CD8-positive, alpha-beta memory T cell (primary cell): ENCODE measurements at regions not wholly inside any gene's neighbourhood (a gene's known extent, or its start where the extent isn't known, plus 50 kb on each side); places are given as distances from the start of the nearest gene placed in this dataset.
"Not testable (repeated sequence)": the region's sequence is repeated elsewhere in the genome, so short reads cannot be mapped to it uniquely, and the experiment has no call there.

Source experiments
- CTCF ChIA-PET: fragments of 350-600 bp; sonication (Branson Sonifier 250); formaldehyde crosslinking; loops from one replicate; lab custom pipeline; 2021; ENCODE audit warnings: antibody characterized with exemption; lab: Charles Lee
- POLR2A ChIA-PET: fragments of 350-600 bp; sonication (Branson Sonifier 250); formaldehyde crosslinking; loops from one replicate; lab custom pipeline; 2021; ENCODE audit warnings: antibody characterized with exemption; lab: Charles Lee
- DNase-seq, 5 donors: peaks; one replicate each; pipeline versions ENCODE4 v3.0.0 to v3.0.0-alpha.2; 2020 to 2022; ENCODE audit warnings: mixed read lengths in 1 of 5
- H3K27ac ChIP-seq: one replicate; pipeline ENCODE4 v1.7.0; 2013; ENCODE audit warnings: low read depth, mild to moderate bottlenecking, low read length, moderate library complexity
- H3K27me3 ChIP-seq: 2 replicates; pipeline ENCODE4 v1.7.0; 2013; ENCODE audit warnings: low read length, mild to moderate bottlenecking; ENCODE audit not compliant: insufficient read depth, poor library complexity, severe bottlenecking
- H3K36me3 ChIP-seq: 2 replicates; pipeline ENCODE4 v1.7.0; 2013; ENCODE audit warnings: mild to moderate bottlenecking, low read length, moderate library complexity; ENCODE audit not compliant: insufficient read depth
- H3K4me1 ChIP-seq: 2 replicates; pipeline ENCODE4 v1.7.0; 2013; ENCODE audit warnings: mild to moderate bottlenecking, low read length, moderate library complexity; ENCODE audit not compliant: insufficient read depth
- H3K4me3 ChIP-seq: 2 replicates; pipeline ENCODE4 v1.7.0; 2013; ENCODE audit warnings: mild to moderate bottlenecking, low read length
- H3K9me3 ChIP-seq: 2 replicates; pipeline ENCODE4 v1.7.0; 2013; ENCODE audit warnings: mild to moderate bottlenecking, low read length
- H3K27ac Mint-ChIP-seq, 8 donors: one replicate each; pipeline ENCODE4 v1.8.0; 2020 to 2021; ENCODE audit warnings: mixed read lengths in 8 of 8, mild to moderate bottlenecking in 6 of 8, inconsistent platforms in 3 of 8, moderate library complexity in 3 of 8
- H3K27me3 Mint-ChIP-seq, 2 donors: one replicate each; pipeline ENCODE4 v1.8.0; 2020 to 2021; ENCODE audit warnings: mixed read lengths in 2 of 2, mild to moderate bottlenecking in 1 of 2, moderate library complexity in 1 of 2
- H3K36me3 Mint-ChIP-seq, 3 donors: one replicate each; pipeline ENCODE4 v1.8.0; 2020 to 2021; ENCODE audit warnings: mixed read lengths in 3 of 3, inconsistent platforms in 1 of 3, mild to moderate bottlenecking in 1 of 3
- H3K4me1 Mint-ChIP-seq, 3 donors: one replicate each; pipeline ENCODE4 v1.8.0; 2020 to 2021; ENCODE audit warnings: mixed read lengths in 3 of 3, inconsistent platforms in 1 of 3, mild to moderate bottlenecking in 1 of 3
- H3K4me3 Mint-ChIP-seq, 7 donors: one replicate each; pipeline ENCODE4 v1.8.0; 2020 to 2021; ENCODE audit warnings: mixed read lengths in 7 of 7, mild to moderate bottlenecking in 6 of 7, moderate library complexity in 4 of 7, inconsistent platforms in 2 of 7
- H3K9me3 Mint-ChIP-seq, 5 donors: one replicate each; pipeline ENCODE4 v1.8.0; 2020 to 2022; ENCODE audit warnings: mixed read lengths in 5 of 5, mild to moderate bottlenecking in 3 of 5, moderate library complexity in 2 of 5, inconsistent platforms in 1 of 5

GRCh38 chrY:21039811-21040210, 283.9 kb downstream of the RPS4Y2 start:
- H3K27me3 Mint-ChIP-seq: no peaks in the 10 kb centered on the region
- Histone ChIP-seq H3K36me3 (no peaks in the 10 kb centered on the region), H3K27me3 (no peaks in the 10 kb centered on the region), H3K4me3 (no peak overlapping the region), H3K4me1 (no peaks in the 10 kb centered on the region), H3K9me3 (no peaks in the 10 kb centered on the region), H3K27ac (no peak overlapping the region)
- no peak overlapping the region for H3K27ac Mint-ChIP-seq
- no peaks in the 10 kb centered on the region for H3K36me3 Mint-ChIP-seq
- no peaks in the 10 kb centered on the region for H3K9me3 Mint-ChIP-seq
- ChIA-PET POLR2A (no interaction called here), CTCF (no interaction called here)
- H3K4me1 Mint-ChIP-seq: peaks cover 0 to under 1% (median 0%) of the 10 kb centered on the region in 3 donors
- H3K4me3 Mint-ChIP-seq: no peak overlapping the region
- no peak for DNase-seq

- H3K4me3 ChIP-seq, H3K27ac Mint-ChIP-seq, H3K4me1 ChIP-seq, H3K27ac ChIP-seq, H3K27me3 ChIP-seq, H3K9me3 Mint-ChIP-seq, POLR2A ChIA-PET, H3K4me3 Mint-ChIP-seq, DNase-seq, H3K9me3 ChIP-seq, H3K4me1 Mint-ChIP-seq, H3K36me3 Mint-ChIP-seq, CTCF ChIA-PET, H3K27me3 Mint-ChIP-seq, H3K36me3 ChIP-seq: not testable (repeated sequence)
Observed at GRCh38 chrY:21040711-21041110, 284.8 kb downstream of the RPS4Y2 start.

GRCh38 chrY:21073079-21073478, 317.2 kb downstream of the RPS4Y2 start:
- Mint-ChIP-seq H3K4me1 (no peaks in the 10 kb centered on the region), H3K9me3 (no peaks in the 10 kb centered on the region), H3K27ac (no peak overlapping the region), H3K36me3 (no peaks in the 10 kb centered on the region), H3K4me3 (no peak overlapping the region), H3K27me3 (no peaks in the 10 kb centered on the region)
- no peaks in the 10 kb centered on the region for H3K9me3 ChIP-seq
- ChIA-PET CTCF (no interaction called here), POLR2A (no interaction called here)
- no peak overlapping the region for H3K4me3 ChIP-seq
- H3K36me3 ChIP-seq: no peaks in the 10 kb centered on the region
- H3K27ac ChIP-seq: no peak overlapping the region
- no peaks in the 10 kb centered on the region for H3K4me1 ChIP-seq
- no peak for DNase-seq
- H3K27me3 ChIP-seq: no peaks in the 10 kb centered on the region

DNA sequence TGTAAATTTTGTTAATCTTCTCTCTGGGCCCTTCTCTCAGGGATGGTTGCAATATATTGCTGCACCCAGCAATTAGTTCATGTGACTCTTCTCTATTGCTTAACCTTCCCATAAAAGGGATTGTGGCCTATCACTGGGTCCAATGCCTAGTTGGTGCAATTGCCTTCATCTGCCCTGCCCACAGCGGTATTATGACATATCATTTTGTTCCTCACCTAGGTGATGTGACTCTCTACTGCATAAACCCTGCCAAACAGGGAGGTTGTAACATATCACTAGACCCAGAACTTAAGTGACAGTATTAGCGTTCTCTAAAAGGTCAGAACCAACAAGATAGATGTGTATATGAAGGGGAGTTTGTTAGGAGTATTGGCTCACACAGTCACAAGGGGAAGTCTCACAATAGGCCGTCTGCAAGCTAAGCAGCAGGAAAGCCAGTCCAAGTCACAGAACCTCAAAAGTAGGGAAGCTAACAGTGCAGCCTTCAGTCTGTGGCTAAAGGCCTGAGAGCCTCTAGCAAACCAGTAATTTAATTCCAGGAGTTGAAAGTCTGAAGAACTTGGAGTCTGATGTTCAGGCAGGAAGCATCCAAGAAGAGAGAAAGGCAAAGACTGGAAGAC, 317.8 kb downstream of the RPS4Y2 start:
- DNase-seq: no peak
- ChIA-PET CTCF (no interaction called here), POLR2A (no interaction called here)
- Mint-ChIP-seq H3K4me3 (no peak overlapping the region), H3K36me3 (no peaks in the 10 kb centered on the region), H3K27me3 (no peaks in the 10 kb centered on the region), H3K9me3 (no peaks in the 10 kb centered on the region), H3K4me1 (no peaks in the 10 kb centered on the region), H3K27ac (no peak overlapping the region)
- no peaks in the 10 kb centered on the region for H3K27me3 ChIP-seq
- no peaks in the 10 kb centered on the region for H3K9me3 ChIP-seq
- H3K27ac ChIP-seq: no peak overlapping the region
- no peaks in the 10 kb centered on the region for H3K4me1 ChIP-seq
- no peak overlapping the region for H3K4me3 ChIP-seq
- no peaks in the 10 kb centered on the region for H3K36me3 ChIP-seq

DNA sequence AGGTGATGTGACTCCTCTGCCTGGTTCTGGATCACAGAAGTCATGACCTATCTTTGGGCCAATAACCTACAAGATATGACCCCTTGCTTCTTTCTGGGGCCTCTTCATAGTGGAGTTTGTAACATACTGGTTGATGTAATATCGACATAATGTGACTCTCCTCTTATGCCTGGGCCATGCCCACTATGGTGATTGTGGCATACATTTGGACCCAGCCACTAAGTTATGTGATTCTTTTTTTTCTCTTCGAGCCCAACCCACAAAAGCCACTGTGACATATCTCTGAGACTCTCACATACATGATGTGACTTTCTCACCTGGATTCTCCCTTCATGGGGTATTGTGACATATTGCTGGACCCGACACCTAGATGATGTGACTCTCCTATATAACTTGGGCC, 319.8 kb downstream of the RPS4Y2 start:
- H3K4me3 ChIP-seq: no peak overlapping the region
- ChIA-PET CTCF (no interaction called here), POLR2A (no interaction called here)
- Mint-ChIP-seq H3K27ac (no peak overlapping the region), H3K9me3 (no peaks in the 10 kb centered on the region), H3K4me3 (no peak overlapping the region), H3K4me1 (no peaks in the 10 kb centered on the region), H3K36me3 (no peaks in the 10 kb centered on the region), H3K27me3 (no peaks in the 10 kb centered on the region)
- H3K27me3 ChIP-seq: no peaks in the 10 kb centered on the region
- H3K27ac ChIP-seq: no peak overlapping the region
- no peaks in the 10 kb centered on the region for H3K9me3 ChIP-seq
- H3K4me1 ChIP-seq: no peaks in the 10 kb centered on the region
- no peaks in the 10 kb centered on the region for H3K36me3 ChIP-seq
- no peak for DNase-seq

- Mint-ChIP-seq H3K27me3 (no peaks in the 10 kb centered on the region), H3K36me3 (no peaks in the 10 kb centered on the region), H3K27ac (no peak overlapping the region), H3K4me3 (no peak overlapping the region), H3K4me1 (no peaks in the 10 kb centered on the region), H3K9me3 (no peaks in the 10 kb centered on the region)
- DNase-seq: no peak
- no peaks in the 10 kb centered on the region for H3K27me3 ChIP-seq
- ChIA-PET POLR2A (interaction anchor here (0.6 kb wide), 1 partner anchor 138 kb away, joined by 6 read pairs; no protein-coding TSS in a partner anchor), CTCF (no interaction called here)
- no peaks in the 10 kb centered on the region for H3K4me1 ChIP-seq
- no peak overlapping the region for H3K27ac ChIP-seq
- no peaks in the 10 kb centered on the region for H3K36me3 ChIP-seq
- H3K9me3 ChIP-seq: no peaks in the 10 kb centered on the region
- H3K4me3 ChIP-seq: no peak overlapping the region
Observed at GRCh38 chrY:21079670-21080069, 323.8 kb downstream of the RPS4Y2 start.

DNA sequence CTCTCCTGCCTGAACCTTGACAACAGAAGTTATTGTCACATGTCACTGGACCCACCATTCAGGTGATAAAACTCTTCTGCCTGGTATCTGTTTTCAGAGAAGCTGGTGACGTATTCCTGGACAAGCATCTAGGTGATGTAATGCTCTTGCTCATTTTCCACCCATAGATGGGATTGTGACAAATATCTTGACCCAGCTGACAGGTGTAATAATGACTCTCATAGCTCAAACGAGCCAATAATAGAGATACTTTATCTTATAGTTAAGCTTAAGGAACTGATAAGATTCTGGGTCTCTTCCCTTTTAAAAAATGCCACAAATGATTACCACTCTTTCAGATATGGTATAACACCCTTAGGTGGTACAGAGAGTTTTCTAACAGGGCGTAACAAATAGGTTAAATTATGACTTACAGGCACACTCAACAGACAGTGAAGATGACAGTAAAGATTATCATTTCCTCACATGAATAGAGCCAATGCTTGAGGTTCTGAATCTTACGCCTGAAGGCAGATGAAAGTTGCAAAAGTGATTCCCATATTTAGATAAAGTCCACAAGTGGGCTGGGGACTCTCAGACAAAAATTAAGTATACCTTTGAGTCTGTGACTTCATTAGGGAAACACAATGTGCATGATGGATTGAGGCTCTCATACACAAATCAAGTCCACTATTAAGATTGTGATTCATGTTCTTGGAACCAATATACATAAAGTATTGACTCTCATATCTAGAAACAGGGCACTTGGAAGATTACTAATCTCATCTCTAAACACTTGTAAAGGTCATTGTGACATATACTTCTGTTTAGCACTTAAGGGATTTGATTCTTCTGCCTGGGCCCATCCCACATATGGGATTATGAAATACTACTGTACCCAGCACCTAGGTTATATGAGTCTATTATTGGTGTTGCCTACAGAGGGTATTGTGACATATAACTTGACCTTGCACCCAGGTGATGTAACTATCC, 326.0 kb downstream of the RPS4Y2 start:
- Mint-ChIP-seq H3K27me3 (no peaks in the 10 kb centered on the region), H3K4me3 (no peak overlapping the region), H3K27ac (no peak overlapping the region), H3K9me3 (peaks cover 0 to under 1% (median 0%) of the 10 kb centered on the region in 5 donors), H3K36me3 (no peaks in the 10 kb centered on the region), H3K4me1 (no peaks in the 10 kb centered on the region)
- no peaks in the 10 kb centered on the region for H3K36me3 ChIP-seq
- no peak overlapping the region for H3K4me3 ChIP-seq
- H3K9me3 ChIP-seq: no peaks in the 10 kb centered on the region
- POLR2A ChIA-PET: no interaction called here
- CTCF ChIA-PET: no interaction called here
- H3K27me3 ChIP-seq: no peaks in the 10 kb centered on the region
- no peak for DNase-seq
- H3K4me1 ChIP-seq: no peaks in the 10 kb centered on the region
- no peak overlapping the region for H3K27ac ChIP-seq

- peaks cover 0 to 8% (median 0%) of the 10 kb centered on the region in 5 donors for H3K9me3 Mint-ChIP-seq
- ChIA-PET POLR2A (no interaction called here), CTCF (no interaction called here)
- Histone ChIP-seq H3K4me1 (no peaks in the 10 kb centered on the region), H3K27ac (no peak overlapping the region), H3K36me3 (no peaks in the 10 kb centered on the region), H3K4me3 (no peak overlapping the region), H3K9me3 (peaks cover 3% of the 10 kb centered on the region), H3K27me3 (no peaks in the 10 kb centered on the region)
- H3K27ac Mint-ChIP-seq: no peak overlapping the region
- no peak for DNase-seq
- H3K4me1 Mint-ChIP-seq: no peaks in the 10 kb centered on the region
- H3K27me3 Mint-ChIP-seq: no peaks in the 10 kb centered on the region
- no peaks in the 10 kb centered on the region for H3K36me3 Mint-ChIP-seq
- H3K4me3 Mint-ChIP-seq: no peak overlapping the region
Observed at GRCh38 chrY:21082639-21083038, 326.7 kb downstream of the RPS4Y2 start.
